ENCODE measurements at regions not wholly inside any gene's neighbourhood (a gene's known extent, or its start where the extent isn't known, plus 50 kb on each side); places are given as distances from the start of the nearest gene placed in this dataset.
A peak's percentile ranks its signal among the peaks of the same experiment; 100 is the strongest.
"Not testable (repeated sequence)": the region's sequence is repeated elsewhere in the genome, so short reads cannot be mapped to it uniquely, and the experiment has no call there.

- peak in 1 of 2 donors; percentile 7 for DNase-seq
These were observed 50.6 kb upstream of the NBPF20 start for GRCh38 chr1:145475962-145476361.

GRCh38 chr1:145475369-145475915 lies 50.0 kb upstream of the NBPF20 start:
- DNase-seq = not testable (repeated sequence)
